ENCODE measurements at regions not wholly inside any gene's neighbourhood (a gene's known extent, or its start where the extent isn't known, plus 50 kb on each side); places are given as distances from the start of the nearest gene placed in this dataset.

DNA sequence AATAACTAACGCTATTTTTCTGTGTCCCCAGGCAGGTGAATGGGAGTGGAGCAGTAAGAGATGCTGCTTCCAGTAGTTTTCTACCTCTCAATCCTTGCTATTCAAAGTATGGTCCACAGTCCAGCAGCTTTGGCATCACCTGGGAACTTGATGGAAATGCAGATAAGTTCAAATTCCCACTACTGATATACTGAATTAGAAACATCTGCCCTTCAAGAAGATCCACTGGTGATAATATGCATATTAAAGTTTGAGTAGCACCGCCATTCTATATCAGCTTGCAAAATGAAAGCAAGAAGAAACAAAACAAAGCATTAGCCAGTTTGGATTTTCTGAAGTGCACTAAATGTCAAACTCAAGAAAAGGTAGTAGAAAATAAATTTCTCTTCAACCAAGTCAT lies 906.2 kb upstream of the PCDH20 start:
- Histone ChIP-seq H3K27me3 (no peaks in the 10 kb centered on the region), H3K27ac (no peak overlapping the region), H3K9me3 (no peaks in the 10 kb centered on the region), H3K4me3 (no peak overlapping the region), H3K4me1 (ENCODE audit: insufficient read depth) (no peaks in the 10 kb centered on the region), H3K36me3 (no peaks in the 10 kb centered on the region)
- WGBS, 3 donors: 72 to 86% (median 80%) methylated on average over 2 of the region's 2 CpGs
- intact Hi-C loops (cut with DNase I): no loop called here
- DNase-seq: no peak
- TF ChIP-seq POLR2A (IDR thresholded peaks at IDR 0.05) (no peak), EP300 (IDR thresholded peaks at IDR 0.05) (no peak)
- TF ChIP-seq, protein P1, sequence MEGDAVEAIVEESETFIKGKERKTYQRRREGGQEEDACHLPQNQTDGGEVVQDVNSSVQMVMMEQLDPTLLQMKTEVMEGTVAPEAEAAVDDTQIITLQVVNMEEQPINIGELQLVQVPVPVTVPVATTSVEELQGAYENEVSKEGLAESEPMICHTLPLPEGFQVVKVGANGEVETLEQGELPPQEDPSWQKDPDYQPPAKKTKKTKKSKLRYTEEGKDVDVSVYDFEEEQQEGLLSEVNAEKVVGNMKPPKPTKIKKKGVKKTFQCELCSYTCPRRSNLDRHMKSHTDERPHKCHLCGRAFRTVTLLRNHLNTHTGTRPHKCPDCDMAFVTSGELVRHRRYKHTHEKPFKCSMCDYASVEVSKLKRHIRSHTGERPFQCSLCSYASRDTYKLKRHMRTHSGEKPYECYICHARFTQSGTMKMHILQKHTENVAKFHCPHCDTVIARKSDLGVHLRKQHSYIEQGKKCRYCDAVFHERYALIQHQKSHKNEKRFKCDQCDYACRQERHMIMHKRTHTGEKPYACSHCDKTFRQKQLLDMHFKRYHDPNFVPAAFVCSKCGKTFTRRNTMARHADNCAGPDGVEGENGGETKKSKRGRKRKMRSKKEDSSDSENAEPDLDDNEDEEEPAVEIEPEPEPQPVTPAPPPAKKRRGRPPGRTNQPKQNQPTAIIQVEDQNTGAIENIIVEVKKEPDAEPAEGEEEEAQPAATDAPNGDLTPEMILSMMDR (IDR thresholded peaks at IDR 0.05): no peak

DNA sequence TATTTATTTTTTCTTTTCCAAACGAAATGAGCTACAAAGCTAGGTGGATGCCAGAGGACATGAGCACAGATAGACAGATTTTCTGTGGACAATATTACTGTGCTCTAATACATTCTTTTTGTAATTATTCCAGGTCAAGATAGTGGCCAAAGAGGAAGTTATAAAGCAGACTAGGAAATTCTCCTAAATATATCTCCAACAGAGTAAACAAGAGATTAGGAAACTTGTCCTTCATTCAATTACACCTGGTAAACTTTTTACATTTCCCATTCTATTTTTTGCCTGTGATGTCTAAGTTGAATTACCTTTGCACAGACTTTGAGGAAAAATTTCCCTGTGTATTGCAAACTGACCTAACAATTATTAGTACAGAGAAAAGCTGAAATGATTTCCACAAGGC lies 905.5 kb upstream of the PCDH20 start:
- no peak for DNase-seq
- intact Hi-C loops (cut with DNase I): no loop called here
- H3K9me3 ChIP-seq: no peaks in the 10 kb centered on the region
- no peaks in the 10 kb centered on the region for H3K4me1 ChIP-seq (ENCODE audit: insufficient read depth)
- 0 to 5% (median 2%) methylated on average over 1 of the region's 1 CpG for WGBS, 3 donors
- TF ChIP-seq EP300 (IDR thresholded peaks at IDR 0.05): no peak
- no peak for TF ChIP-seq POLR2A (IDR thresholded peaks at IDR 0.05)
- TF ChIP-seq, protein P1 (IDR thresholded peaks at IDR 0.05): no peak
- no peaks in the 10 kb centered on the region for H3K27me3 ChIP-seq
- no peaks in the 10 kb centered on the region for H3K36me3 ChIP-seq
- H3K27ac ChIP-seq: no peak overlapping the region
- no peak overlapping the region for H3K4me3 ChIP-seq

DNA sequence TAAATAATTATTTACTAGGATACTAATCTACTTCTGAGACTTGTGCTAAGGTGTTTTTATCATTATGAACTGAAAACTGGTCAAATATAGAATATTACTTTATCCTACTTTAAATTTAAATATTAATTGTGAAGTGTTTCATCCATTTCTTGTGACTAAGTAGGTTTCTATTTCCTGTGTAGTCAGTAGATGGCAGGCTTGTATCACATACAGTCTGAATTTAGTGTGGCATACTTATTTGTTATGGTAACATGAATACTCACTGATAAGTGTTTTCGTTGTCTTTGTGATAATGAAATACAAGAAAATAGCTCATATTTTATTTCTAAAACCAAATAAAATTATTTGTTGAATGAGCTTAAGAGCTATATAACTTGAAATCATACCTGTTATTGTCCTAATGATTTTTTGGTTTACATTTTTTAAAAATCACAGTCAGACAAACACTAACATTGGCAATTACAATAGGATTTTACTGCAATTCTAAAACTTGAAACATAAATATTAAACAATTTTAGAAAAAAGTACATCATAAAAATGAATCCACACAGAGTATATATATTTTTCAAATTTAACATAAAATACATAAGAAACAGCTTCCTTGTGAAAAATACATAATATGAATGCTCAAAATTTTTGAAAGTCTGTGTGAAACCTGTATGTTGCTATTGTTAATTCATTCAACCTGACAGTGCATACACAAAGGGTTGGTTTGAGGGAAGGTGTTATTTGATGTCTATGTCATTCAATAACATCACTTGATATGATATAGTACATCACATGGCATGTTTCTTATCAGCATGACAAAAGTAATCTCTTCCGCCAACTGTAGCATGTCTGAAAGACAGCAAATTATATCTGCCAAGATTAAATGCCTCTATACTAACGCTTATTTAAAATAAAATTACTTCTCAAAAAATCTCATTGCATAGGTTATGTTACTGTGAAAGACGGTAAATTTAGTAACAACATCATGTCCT lies 904.8 kb upstream of the PCDH20 start:
- no peaks in the 10 kb centered on the region for H3K4me1 ChIP-seq (ENCODE audit: insufficient read depth)
- H3K36me3 ChIP-seq: no peaks in the 10 kb centered on the region
- TF ChIP-seq, protein P1 (IDR thresholded peaks at IDR 0.05): no peak
- TF ChIP-seq EP300 (IDR thresholded peaks at IDR 0.05): no peak
- no peak for TF ChIP-seq POLR2A (IDR thresholded peaks at IDR 0.05)
- no peaks in the 10 kb centered on the region for H3K27me3 ChIP-seq
- WGBS, 3 donors: 19 to 31% (median 28%) methylated on average over 4 of the region's 4 CpGs
- DNase-seq: no peak
- intact Hi-C loops (cut with DNase I): no loop called here
- H3K27ac ChIP-seq: no peak overlapping the region
- no peaks in the 10 kb centered on the region for H3K9me3 ChIP-seq
- no peak overlapping the region for H3K4me3 ChIP-seq

DNA sequence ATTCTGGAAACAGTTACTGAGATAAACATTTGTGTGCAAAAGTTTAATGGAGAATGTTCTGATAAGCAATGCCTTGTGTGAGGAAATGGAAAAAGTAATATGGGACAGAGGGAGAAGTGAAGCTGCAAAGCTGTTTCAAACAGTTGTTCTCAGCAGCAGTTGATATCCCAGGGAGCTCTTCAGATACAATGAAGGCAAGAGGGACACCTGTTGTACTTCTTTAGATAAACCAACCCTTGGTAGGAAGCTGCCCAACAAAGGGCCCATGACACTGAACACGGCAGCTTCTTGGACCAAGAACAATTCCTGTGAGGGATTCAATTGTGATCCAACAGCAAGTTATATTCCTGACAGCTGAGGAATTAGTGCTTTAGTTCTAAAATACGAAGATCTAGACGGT lies 894.3 kb upstream of the PCDH20 start:
- H3K27ac ChIP-seq: no peak overlapping the region
- no peak for TF ChIP-seq POLR2A (IDR thresholded peaks at IDR 0.05)
- TF ChIP-seq EP300 (IDR thresholded peaks at IDR 0.05): no peak
- TF ChIP-seq, protein P1 (IDR thresholded peaks at IDR 0.05): no peak
- DNase-seq: no peak
- H3K9me3 ChIP-seq: no peaks in the 10 kb centered on the region
- no peaks in the 10 kb centered on the region for H3K36me3 ChIP-seq
- H3K27me3 ChIP-seq: no peaks in the 10 kb centered on the region
- WGBS, 3 donors: 73 to 92% (median 75%) methylated on average over 3 of the region's 3 CpGs
- intact Hi-C loops (cut with DNase I): no loop called here
- no peak overlapping the region for H3K4me3 ChIP-seq
- no peaks in the 10 kb centered on the region for H3K4me1 ChIP-seq (ENCODE audit: insufficient read depth)

All from ovary (tissue), 7 donors.